ENCODE measurements at regions not wholly inside any gene's neighbourhood (a gene's known extent, or its start where the extent isn't known, plus 50 kb on each side); places are given as distances from the start of the nearest gene placed in this dataset.
"Not testable (repeated sequence)": the region's sequence is repeated elsewhere in the genome, so short reads cannot be mapped to it uniquely, and the experiment has no call there.

DNA sequence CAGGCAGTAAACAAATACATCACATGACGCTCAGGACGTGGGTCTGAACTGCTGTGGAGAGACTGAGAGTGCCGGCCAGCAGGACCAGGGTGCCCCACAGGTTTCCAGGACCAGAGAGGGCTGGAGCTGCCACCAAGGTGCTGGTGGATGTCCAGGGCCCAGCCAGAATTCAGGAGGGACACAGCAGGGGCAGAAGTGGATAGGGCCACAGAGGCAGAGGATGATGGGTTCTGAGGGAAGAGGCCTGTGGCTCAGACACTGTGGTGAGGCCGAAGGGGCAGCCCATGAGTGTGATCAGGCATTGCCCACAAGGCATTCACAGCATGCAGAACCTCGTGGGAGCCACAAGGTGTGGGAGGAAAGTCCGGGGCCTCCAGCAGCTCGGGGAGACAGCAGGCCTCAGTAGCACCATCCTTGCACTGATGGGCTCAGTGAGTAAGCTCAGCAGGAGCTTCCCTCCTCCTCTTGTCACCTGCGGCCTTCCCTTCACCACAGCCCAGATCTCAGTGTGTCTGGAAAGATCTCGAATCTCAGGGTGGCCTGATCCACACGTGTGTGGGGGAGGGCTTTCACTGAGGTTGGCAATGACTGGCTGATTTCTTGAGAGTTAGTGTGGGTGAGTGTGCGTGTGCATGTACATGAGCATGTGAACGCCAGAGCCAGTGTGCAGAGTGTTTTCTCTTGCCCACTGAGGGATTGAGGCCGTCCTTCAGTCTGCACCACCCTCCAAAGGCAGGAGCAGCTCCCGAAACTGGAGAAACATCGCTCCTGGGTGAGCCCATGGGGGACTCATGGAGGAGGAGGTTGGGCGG is 181.8 kb upstream of the RAB6C start:
- no peak for DNase-seq

DNA sequence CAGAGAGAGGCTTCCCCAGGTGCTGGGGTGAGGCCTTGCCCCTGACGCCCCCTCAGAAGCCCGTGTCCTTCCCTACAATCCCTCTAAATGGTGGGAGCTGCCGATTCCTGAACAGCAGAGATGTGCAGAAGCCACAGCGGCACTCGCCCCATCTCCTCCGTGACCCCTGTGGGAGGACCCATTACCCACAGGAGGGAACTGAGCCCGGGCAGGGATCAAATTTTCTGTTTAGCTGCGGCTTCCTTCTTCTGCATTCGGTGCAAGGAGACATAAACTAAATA is 181.2 kb upstream of the RAB6C start:
- DNase-seq = no peak

DNA sequence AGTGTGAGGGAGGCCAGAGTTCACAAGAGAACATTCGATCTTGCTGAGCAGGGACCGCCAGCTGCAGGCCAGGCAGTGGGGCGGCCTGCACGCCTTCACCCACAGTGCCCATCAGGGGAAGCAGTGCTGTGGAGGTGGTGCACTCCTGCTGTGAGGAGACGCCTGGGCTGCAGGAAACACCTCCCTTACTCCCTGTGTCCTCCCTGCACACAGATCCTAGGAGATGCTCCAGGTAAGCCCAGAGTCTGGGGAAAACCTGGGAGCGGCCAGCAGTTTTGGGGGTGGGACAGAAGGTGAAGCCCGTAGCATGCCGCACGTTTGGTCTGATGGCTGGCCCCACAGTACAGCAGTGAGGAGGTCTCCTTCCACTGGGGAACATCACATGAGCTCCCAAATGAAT is 180.8 kb upstream of the RAB6C start:
- no peak for DNase-seq

DNA sequence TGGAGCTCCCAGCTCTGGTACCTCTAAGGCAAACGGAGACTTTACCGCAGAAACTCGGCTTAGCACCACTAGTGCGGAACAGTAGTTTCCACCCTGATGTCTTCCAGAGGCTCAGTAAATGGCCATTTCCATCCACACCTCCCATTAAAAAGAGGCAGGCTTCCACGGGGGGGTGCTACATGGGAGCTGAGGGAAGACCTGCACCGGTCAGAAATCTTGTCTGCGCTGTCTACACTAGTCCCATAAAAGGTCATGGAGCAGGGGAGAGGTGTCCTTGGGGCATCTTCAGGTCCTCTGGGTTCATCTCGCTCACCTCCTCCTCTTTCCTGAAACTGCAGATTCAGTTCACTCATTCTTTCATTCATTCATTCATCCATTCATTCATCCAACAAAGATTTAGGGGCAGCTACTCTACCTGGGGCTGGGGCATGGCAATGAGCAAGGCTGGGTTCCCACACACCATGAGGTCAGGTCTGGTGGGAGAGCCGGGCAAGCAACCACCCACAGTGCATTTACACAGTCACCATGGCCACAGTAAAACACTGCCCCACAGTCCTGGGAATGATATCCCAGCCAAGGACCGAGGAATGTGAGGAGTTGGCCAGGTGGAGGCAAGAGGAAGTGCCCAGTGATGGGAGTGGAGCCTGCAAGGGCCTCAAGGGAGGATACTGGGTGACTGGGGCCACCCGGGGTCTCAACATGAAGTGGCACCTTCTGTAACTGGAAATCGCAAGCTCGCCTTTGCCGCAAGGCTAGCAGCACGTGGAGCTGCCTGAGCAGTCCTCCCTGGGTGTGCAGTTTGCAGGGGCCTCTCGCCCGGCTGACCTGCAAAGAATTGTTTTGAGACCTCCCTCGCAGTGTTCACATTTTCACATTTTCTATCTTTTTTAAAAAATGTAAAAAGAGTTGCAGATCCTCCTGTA is 180.2 kb upstream of the RAB6C start:
- no peak for DNase-seq

DNA sequence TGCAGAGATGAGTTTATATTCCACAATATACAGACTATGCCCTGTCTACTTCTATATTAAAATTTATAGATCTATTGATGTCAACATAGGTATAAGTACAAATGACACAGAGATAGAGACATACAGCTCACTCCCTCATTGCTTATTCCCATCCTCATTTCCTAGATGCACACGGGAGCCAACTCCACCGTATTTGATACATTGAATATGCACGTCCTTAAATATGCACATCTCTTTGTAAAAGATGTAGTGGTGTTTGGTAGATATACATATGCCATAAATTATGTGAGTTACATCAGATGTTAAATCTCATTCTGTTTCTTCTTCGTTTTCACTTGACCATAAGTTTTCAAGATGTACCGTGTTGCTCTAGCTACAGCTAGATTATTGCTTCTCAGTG is 179.2 kb upstream of the RAB6C start:
- DNase-seq = no peak

DNA sequence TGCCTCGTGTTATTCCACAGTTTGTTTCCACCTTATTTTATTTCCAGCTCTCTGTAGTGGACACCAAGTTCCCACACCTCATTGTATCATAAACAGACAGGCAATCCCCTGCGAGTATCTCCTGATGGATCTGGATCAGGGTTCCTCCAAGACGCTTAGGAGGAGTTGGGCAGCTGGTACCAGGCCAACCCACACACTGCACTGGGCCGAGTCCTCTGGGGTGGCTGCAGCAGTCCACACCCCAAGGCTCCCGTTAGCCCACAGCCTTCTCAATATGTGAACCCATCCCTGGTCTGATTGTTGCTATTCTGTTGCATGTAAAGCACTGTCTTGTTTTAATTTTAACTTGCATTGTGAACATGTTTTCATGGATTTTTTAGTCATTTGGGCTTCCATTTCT is 178.8 kb upstream of the RAB6C start:
- no peak for DNase-seq

DNA sequence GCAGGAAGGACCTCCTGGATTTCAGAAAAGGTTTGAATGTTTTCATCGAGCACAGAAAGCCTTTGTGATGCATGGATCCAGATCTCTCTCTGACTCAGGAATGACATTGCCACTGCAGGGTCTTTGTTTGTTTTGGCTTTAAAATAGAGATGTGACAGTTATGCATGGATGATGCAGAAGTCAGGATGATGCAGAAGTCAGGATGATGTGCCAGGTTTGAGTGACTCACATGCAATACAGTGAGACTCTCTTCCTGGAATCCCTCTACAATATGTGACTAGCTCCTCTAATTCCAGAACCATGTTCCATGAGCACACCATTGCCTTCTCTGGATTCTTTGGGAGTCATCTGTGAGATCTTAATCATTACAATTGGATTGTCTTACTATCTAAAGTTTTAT is 177.9 kb upstream of the RAB6C start:
- DNase-seq = no peak

DNA sequence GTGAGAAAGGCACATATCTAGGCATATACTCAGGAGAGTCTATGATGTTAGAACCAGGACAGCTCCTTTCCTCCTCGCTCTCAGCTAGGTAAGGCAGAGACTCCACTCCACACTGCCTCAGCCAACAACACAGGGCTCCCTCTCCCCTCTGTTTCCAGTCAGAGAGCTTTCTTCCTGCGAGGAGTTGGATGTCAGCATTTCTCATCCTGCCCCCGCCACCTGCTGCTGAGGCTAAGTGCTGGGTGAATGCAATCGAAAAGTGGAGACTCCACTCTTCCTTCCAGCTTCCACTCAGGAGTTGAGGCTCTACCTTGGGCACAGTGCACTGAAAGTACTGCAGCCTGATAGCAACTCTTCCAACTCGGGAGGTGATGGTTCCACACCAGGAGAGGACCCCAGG is 177.2 kb upstream of the RAB6C start:
- no peak for DNase-seq

DNA sequence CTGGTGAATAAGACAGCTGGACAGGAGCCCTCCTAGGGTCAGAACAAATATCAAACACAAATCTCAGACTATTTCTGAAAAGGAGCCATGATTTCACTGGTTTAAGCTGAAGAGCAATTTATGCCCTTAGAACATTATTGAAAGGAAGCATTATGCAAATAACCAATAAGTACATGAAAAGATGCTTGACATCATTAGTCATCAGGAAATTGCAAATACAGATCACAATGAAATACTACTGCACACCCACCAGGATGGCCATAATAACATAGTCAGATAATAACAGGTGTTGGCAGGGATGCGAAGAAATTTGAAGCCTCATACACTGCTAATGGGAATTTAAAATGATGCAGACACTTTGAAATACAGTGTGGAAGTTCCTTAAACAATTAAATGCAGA is 176.4 kb upstream of the RAB6C start:
- DNase-seq = no peak

DNA sequence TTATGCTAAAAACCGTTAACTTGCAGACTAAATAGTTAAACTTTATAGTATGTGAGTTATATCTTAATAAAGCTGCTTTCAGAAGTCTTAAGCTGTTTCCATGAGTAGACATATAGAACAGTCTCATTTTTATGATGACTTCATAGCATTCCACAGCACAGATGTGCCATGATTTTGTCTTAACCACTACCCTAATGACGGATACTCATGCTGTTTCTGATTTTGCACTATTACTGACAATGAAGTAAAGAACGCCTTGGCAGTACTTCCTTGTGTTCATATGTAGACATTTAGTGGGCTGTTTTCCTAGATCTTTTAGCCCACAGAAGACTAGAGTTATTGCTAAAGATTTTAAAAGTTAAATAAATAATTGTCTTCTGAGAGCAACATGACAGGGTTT is 175.6 kb upstream of the RAB6C start:
- no peak for DNase-seq

DNA sequence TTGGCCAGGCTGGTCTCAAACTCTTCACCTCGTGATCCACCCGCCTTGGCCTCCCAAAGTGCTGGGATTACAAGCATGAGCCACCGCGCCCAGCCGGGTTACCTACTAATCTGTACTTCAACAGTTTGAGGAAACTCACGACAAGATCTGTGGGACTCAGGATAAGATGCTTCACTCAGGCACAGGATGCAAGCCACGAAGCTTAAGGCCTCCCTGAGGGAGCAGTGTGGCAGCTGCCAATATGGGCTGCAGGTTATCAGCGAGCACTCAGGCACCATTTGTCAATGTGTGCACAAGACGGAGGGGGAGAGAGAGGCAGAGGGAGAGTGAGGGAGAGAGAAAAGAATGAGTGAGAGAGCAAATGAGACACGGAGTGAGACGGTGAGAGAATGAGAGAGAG is 173.6 kb upstream of the RAB6C start:
- DNase-seq = no peak

DNA sequence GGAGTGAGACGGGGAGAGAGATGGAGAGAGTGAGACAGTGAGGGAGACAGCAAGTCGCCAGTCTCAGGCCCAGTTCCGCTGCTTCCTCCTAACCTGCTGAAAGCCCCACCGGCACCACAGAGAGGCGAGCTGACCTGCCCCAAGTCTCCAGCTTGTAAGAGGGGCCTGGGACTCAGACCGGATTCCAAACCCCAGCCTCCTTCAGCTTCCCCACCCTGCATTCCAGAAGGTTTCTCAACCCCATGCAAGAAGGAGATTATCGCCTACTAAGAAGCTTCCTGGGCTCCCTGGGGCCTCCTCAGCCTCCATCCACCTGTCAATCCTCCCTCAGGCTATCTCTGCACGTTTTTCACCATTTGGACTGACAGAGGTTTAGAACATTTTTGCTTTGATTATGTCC is 173.1 kb upstream of the RAB6C start:
- DNase-seq = no peak

DNA sequence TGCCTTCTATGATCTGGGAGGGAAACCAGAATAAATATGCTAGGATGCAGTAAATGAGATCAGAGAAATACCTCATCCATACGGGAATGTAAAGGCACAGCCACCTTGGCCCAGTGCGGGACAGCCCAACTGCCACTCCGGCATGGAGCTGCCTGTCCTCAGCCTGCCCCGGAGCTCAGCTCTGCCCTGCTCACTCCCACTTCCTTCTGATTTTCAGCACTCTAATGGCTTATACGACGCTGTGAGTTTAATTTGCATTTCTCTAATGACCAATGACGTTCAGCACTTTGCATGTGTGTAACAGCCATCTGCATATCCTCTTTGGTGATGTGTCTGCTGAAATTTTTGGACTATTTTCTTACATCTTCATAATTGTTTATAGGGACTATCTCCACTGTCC is 172.5 kb upstream of the RAB6C start:
- DNase-seq = no peak

DNA sequence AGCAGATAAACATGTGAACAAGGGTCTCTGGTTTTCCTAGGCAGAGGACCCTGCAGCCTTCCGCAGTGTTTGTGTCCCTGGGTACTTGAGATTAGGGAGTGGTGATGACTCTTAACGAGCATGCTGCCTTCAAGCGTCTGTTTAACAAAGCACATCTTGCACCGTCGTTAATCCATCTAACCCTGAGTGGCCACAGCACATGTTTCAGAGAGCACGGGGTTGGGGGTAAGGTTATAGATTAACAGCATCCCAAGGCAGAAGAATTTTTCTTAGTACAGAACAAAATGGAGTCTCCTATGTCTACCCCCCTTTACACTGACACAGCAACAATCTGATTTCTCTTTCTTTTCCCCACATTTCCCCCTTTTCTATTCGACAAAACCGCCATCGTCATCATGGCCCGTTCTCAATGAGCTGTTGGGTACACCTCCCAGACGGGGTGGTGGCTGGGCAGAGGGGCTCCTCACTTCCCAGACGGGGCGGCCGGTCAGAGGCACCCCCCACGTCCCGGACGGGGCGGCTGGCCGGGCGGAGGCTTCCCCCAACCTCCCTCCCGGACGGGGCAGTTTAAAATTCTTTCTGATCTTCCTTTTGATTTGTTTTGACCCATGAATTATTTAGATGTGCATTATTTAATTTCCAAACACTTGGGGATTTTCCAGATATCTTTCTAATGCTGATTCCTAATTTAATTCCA is 171.7 kb upstream of the RAB6C start:
- not testable (repeated sequence) for DNase-seq

DNA sequence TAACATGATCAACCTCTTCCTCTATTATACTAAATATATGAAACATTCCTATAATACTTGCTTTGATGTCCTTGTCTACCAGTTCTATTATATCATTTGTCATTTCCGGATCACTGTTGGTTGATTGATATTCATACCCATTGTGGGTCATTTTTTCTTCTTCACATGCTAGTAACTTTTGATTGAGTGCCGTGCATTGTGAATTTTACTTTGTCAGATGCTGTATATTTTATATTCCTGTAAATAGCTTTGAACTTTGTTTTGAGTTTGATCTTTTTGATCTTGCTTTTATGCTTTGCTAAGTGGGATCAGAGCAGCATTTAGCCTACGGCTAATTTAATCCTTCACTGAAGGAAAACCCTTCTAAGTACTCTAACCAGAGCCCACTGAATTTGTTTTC is 168.9 kb upstream of the RAB6C start:
- no peak for DNase-seq

DNA sequence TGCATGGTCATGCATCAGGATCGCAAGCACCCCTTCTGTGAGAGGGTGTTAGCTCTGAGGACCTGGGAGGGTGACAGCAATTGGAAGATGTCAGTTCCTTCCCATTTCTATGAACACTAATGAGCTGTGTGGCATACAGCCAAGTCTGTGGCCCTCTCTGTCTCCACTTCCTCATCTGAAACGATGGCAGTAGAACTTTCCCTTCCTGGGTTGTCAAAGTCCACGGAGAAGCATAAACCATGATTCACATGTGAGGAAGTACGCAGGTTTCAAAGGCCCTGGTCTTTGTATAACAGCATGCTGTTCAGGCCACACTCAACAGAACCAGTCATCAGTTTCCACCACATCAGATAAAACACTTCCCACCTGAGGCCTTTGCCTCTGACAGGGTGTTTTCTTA is 167.4 kb upstream of the RAB6C start:
- DNase-seq = peak; percentile 28

DNA sequence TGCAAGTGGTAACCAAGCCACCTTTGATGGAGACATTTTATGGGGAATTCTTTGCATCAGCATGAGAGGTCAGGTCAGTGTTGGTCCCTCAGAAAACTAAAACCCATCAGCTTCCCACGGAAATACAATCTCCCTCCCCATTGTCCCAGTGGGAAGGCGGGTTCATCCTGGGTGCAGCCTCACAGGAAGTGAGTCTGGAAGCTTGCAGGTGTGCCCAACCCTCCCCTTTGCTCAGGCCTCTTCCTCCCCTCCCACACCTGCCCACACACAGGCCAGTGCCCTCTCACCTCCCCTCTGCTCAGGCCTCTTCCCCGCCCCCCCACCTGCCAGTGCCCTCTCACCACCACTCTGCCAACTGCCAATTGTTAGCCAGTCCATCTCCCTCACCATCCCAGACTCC is 166.8 kb upstream of the RAB6C start:
- DNase-seq = no peak

DNA sequence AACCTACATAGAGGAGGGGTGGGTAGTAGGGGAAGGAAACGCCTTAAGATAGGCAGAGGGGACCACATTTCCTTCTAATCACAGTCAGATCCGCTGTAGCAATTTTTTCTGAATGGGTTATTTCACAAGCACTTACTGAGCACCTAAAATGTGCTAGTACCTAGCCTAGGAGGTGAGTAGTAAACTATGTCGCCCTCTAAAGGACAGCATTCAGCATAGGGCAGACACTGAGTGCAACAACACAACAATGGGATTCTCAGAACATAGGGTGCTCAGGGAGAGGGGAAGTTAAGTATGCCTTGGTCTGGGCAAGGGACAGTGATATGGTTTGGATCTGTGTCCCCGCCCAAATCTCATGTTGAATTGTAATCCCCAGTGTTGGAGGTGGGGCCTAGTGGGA is 166.1 kb upstream of the RAB6C start:
- DNase-seq = no peak

DNA sequence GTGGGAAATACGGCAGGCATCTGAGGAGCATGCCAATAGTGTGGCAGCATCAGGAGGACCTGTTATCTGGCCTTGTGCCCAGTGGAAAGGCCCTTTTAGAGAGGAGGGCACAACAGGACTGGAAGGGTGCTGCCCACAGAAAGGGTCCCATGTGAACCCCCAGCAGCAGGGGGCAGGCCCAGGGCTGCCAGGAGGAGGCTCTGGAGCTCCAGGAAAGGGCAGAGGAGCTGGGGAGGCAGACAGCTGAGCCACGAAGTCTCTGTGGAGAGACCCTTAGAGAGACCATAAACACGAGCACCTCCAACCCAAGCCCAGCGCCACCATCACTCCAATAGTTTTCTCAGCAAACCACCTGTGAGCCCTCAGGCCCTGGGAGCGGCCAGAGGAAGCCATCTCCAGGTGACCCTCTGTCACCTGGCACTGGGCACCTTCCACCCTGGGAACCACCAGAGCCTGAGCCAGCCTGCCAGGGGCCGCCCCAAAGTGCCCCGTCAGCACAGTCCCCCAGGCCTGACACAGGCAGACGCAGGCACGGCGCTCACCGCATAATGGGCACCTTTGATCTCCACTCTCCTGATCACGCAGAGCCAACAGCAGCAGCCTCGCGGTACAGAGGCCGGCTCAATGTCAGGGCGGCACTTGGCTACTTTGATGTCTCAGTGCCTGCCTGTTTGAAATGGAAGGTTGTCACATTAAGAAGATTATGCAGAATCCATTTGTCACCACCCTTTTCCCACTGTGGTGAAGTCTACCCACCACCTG is 162.5 kb upstream of the RAB6C start:
- DNase-seq = no peak

DNA sequence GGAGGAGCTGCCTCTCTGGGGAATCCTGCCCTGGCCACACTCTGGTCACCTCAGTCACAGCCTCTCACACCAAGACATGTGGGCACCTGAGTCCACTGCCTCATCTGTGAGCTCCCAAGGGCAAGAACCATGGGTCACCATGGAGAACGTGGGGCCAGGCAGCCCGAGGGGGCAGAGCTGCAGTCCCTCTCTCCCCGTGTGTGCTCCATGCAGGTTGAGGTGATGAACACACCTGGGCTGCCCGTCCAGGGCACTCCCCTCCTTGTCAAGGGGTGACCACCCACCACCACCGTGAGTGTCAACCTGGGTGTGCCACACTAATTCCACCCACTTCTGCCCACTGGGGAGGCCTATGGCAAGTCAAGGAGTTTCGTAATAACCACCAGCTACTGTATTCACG is 159.6 kb upstream of the RAB6C start:
- no peak for DNase-seq

DNA sequence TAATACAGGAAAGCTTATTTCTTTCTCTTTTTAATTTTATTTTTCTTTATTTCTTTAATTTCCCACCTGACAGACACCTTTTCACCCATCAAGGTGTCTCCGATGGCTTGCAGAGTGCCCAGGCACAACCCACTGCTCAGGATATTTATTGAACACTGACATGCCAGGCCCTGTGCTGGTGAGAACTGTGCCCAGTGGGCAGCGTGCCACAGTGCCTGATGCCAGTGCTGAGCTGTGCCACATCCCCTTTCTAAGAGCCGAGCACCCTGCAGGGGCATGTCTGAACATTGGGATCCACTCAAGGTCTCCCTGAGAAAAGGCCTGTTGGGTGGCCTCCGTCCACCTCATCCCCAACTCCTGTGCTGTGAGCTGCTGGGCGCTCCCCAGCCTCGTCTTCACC is 158.6 kb upstream of the RAB6C start:
- DNase-seq = no peak

DNA sequence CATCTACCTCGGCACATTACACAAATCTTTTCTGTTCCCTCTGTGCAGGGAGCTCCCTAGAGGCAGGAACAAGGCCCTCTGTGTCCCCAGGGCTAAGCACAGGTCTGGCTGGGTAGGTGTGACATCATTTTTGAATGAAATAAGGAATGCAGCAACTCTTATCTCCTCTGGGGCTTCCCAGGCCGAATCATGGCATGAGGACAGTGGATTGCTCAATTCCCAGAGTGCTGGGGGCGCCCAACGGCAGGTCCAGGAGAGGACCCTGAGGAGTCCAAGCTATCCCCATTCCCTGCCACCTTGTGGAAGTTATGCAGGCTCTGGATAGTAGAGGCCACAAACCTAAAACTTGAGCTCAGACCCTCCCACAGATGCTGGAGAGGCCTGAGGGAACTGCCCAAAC is 158.0 kb upstream of the RAB6C start:
- DNase-seq = no peak

DNA sequence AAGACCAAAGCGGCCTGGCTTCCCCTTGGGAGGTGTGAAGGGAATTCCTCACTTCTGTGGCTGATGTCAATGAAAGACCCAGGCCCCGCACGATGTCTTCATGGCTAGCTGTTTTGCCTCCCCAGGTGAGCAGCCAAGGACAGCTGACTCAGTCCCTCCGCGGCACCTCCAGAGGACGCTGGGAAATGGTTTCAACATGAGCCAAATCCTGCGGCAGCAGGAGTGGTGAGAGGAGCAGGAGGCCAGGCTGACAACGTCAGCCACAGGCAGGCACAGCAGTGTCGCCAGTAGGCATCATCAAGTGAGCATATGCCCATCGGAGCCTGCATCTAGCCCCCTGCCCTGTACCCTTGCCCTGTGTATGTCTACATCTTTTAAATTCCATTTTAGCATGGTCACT is 156.4 kb upstream of the RAB6C start:
- no peak for DNase-seq
